M059J (cell line): ENCODE measurements at regions not wholly inside any gene's neighbourhood (a gene's known extent, or its start where the extent isn't known, plus 50 kb on each side); places are given as distances from the start of the nearest gene placed in this dataset.
A peak's percentile ranks its signal among the peaks of the same experiment; 100 is the strongest.

Source experiments
- DNase-seq: peaks from one replicate; pipeline ENCODE4 v3.0.0-alpha.2; 2012; ENCODE audit warnings: low read depth

DNA sequence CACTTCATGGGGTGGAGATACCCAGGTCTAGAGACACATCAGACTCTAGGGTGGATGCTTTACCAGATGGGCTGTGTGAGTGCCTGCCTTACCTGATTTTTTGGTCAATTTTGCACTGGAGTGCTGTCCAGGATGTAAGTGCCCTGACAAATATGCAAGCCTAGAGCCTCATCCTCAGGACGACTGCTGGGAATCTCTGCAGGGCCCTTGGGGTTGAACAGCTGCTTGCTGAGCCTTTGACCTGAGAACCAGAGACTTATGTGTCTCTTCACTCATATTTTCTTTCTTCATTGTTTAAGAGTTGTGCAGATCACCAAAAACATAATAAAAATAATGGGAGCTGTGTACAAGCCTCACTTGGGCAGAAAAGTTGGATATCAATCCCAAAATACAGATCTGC lies 551.5 kb upstream of the ATP2B1 start:
- no peak for DNase-seq

DNA sequence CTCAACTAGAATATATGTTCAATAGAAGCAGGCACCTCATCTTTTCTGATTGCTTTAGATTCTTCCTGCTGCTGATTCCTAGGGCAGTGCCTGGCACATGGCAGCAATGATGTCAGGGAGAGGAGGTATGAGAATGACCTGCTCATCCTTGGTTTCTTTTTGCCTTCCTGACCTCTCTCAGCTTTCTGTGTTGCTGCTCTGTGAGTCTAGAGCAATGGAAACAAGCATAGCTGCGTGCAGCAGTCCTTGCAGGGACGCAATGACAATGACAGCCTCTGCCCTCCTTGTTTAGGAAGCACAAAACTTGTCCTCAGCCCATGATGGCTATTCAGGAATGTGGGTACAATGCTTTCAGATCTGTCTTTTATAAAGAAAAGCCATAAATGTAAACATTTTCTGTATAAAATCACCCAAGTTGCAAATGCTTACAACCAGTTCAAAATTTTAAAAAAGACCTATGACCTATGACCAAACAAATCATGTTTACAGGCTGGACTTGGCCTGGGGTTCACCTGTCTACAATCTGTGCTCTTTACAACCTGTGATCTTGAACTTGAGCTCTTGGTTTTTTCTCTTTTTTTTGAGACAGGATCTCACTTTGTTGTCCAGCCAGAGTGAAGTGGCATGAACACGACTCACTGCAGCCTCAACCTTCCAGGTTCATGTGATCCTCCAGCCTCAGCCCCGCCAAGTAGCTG lies 549.4 kb upstream of the ATP2B1 start:
- no peak for DNase-seq

DNA sequence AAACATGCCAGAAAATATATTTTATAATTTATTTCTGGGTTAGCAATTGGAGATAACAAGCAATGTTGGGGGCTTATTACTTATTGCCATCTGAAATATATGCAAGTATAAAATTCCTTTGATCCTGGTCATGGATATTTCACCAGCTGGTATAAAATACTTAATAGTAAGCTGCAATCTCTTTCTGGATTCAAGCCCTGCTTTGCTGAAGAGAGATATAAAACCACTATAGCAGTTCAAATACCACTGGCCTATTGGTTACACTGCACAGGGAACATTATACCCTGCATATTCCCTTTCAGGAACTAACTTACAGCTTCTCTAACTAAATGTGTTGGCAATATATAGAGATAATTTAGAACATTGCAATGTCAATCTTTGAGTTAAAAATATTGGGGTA lies 546.2 kb upstream of the ATP2B1 start:
- no peak for DNase-seq

DNA sequence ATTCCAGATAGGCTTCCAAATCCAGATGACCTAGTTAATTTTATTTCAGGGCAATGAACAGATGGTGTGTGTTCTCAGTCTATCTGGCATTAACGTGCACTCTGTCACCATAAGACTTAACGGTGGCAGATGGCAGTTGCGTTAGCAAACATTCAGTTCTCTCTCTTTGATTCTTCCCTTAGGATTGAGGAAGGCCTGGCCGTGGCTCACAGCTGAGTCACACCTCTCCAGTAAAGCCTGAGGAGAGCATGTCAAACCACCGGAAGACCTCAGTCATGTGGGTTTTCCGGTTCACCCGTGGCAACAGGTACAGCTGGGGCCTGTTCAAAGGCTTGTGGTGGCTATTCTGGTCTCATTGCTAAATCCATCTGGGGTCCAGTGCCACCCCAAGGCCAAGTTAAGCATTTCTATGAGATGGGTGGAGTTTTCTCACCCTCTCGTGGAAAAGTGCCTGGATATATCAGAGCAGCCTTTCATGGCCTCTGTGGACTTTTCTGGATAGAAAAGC lies 545.1 kb upstream of the ATP2B1 start:
- peak; percentile 97 for DNase-seq

DNA sequence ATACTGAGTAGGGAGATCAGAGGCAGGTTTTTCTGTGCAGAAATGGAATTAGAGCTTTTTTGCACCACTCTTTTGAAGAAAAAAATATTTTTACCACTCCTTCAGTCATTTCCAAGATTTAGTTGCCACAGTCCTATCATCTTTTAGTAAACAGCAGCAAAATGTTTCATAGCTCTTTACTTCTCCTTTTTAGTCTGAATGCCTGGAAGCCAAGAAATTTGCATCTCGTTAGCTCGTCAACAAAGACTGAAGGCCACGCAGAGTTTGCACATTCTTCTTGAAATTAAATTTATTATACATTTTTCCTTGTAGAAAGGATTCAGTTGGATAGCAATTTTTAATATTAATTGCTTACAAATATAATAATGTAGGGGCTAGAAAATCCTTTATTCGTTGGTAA lies 544.5 kb upstream of the ATP2B1 start:
- no peak for DNase-seq

- peak; percentile 65 for DNase-seq
These were observed 542.1 kb upstream of the ATP2B1 start for GRCh38 chr12:90250766-90251165.

- DNase-seq = no peak
These were observed 541.4 kb upstream of the ATP2B1 start for GRCh38 chr12:90250042-90250441.

DNA sequence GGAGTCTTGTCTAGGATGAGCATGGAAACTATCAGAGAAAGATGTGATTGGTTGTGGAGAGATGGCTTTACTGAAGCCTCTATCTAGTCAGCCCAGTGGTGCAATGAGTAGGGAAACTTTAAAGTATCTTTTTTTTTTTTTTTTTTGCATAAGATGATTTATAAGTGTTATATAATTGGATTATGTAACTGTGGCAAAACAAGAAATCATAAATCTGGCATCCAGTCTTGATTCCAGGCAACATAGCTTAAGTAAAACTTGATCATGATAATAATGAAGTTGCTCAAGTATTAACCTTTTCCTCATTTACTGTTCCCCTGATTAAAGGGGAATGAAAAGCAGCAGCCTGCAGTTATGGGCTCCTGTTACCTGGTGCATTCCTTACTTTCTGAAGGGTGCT lies 538.0 kb upstream of the ATP2B1 start:
- DNase-seq = no peak

DNA sequence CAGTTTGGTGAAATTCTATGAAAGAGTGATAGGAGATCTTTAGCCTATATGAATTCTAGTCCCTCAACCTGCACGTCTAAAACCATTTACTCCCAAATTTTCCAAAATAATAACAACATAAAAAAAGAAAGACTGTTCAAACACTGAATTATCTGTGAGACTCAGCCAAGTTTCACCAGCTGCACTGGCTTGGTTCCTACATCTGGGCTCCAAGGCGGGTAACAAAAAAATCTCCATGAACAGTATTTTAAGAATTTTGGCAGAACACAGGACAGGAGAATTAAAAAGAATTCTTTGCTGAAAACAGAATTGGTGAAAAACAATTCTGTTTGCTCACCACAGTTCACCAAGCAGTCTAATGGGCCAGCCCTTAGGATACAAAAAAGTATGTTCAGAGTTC lies 536.8 kb upstream of the ATP2B1 start:
- DNase-seq = no peak

GRCh38 chr12:90244232-90244631 lies 535.6 kb upstream of the ATP2B1 start:
- DNase-seq = no peak

- no peak for DNase-seq
These were observed 534.6 kb upstream of the ATP2B1 start for GRCh38 chr12:90243211-90243610.

GRCh38 chr12:90239732-90240260 lies 531.2 kb upstream of the ATP2B1 start:
- no peak for DNase-seq

DNA sequence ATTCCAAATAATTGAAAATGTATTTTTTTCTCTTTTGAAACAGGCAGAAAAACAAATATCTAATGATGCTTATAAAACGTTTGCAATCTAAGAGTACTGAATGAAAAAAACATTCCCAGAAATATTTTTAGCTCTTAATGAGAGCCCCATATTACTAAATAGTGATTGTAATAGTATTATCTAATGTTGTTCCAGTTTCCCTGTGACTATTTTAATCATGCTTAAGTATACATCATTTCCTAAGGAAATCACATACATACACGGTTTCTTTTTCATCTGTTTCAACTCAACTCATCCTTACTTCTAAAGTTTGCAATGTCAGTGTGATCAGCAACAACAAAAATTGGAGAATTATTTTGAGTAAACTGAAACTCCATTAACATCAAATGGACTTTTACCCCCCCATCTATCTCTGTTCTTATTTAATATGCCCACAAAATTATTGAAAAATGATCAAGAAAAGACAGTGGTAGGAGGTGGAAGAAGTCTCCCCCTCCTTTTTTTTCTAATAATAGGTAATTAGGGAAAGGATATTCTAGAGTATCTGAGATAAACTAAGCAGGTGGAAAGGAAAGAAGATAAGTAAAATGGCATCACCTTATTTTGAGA lies 530.1 kb upstream of the ATP2B1 start:
- no peak for DNase-seq

DNA sequence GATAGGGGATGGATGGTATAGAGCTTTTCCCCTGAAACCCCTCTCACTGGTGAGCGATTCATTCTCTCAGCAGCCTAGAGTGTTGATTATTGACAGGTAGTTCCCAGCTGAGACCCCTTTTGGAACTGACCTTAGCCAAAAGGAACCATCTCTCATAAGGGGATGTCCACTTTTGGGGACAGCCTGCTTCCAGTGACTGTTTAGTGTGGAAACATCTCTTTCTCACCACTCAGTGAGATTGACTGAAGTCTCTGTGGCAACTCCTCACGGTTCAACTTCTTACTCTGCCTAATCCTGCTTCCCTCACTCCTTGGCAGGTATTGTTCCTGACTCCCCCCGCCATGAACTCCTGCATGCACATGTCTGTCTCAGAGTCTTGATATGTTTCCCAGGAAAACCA lies 529.2 kb upstream of the ATP2B1 start:
- DNase-seq = no peak

DNA sequence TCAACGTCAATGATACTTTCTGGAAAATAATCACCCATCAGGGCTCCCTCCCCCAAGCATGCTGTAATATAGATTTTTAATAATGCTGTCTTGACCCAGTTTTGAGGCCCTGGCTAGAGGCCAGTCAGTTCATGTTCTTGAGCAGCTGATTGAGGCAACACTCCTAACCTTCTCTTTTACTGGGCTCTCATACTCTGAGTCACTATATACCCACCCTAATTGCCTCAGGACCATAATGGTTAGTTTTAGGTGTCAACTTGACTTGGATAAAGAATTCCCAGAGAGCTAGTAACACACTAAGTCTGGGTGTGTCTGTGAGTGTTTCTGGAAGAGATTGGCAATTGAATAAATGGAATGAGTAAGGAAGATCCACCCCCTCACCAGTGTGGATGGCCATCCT lies 527.0 kb upstream of the ATP2B1 start:
- peak; percentile 22 for DNase-seq

DNA sequence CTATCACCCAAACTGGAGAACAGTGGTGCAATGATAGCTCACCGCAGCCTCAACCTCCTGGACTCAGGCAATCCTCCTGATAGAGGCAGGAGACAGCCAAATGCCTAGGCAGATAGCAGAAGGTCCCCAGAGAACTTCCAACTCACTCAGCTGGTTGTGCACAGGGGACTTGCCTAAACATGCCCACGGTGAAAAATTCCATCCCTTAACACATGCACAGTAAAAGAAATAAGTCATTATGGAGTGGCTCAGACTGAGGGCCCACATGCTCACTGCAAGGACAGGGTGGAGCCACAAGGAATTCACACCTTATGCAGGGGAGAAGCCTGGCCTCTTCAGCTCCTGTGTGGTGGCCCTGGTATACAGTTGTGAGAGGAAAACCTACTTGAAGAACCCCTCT lies 525.8 kb upstream of the ATP2B1 start:
- no peak for DNase-seq

GRCh38 chr12:90233168-90234100 lies 524.8 kb upstream of the ATP2B1 start:
- DNase-seq = no peak

- DNase-seq = no peak
These were observed 521.0 kb upstream of the ATP2B1 start for GRCh38 chr12:90229407-90230170.

DNA sequence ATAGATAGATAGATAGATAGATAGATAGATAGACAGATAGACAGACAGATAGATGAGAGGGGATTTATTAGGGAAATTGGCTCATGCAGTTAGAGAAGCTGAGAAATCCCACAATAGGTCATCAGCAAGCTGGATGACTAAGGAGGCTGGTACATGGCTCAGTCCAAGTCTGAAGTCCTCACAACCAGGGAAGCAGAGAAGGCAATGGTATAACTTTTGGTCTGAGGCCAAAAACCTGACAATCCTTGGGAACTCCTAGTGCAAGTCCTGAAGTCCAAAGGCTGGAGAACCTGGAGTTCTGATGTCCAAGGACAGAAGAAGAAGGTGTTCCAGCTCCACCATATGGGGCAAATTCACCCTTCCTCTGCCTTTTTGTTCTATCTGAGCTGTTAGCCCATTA lies 517.6 kb upstream of the ATP2B1 start:
- DNase-seq = no peak

GRCh38 chr12:90216815-90217214 lies 508.2 kb upstream of the ATP2B1 start:
- DNase-seq = peak; percentile 85

DNA sequence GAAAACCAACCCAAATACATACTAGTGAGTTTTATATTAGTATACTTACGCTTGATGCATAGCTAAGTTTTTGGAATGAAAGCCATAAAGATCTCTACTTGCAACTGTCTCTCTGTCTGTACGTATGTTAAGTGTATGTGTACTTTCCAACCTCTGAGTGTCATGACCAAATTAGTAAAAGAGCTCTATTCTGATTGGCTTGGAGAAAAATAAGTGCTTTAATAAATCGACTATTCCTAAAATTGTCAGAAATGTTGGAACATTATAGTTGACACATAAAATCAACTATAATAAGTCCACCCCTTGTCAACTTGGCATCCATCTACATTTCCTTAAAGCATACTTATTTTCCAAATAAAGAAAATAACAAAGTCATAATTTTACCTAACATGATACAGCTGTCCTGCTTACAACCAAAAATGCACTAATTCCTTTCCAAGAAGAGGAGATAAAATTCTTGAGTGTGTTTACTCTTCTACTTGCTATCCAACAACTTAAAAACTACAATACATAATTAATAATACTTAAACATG lies 507.4 kb upstream of the ATP2B1 start:
- DNase-seq = no peak
